GM21526 (cell line): ENCODE measurements at regions not wholly inside any gene's neighbourhood (a gene's known extent, or its start where the extent isn't known, plus 50 kb on each side); places are given as distances from the start of the nearest gene placed in this dataset.

Experiments
- ATAC-seq: cut with Tn5 transposase; IDR thresholded peaks from one replicate; pipeline ENCODE4 v1.9.1; 2021; ENCODE audit warnings: moderate library complexity; ENCODE audit not compliant: unreplicated experiment, low FRiP score

- ATAC-seq, result no peak
Observed at GRCh38 chr4:123562994-123563750, 166.6 kb downstream of the SPRY1 start.

DNA sequence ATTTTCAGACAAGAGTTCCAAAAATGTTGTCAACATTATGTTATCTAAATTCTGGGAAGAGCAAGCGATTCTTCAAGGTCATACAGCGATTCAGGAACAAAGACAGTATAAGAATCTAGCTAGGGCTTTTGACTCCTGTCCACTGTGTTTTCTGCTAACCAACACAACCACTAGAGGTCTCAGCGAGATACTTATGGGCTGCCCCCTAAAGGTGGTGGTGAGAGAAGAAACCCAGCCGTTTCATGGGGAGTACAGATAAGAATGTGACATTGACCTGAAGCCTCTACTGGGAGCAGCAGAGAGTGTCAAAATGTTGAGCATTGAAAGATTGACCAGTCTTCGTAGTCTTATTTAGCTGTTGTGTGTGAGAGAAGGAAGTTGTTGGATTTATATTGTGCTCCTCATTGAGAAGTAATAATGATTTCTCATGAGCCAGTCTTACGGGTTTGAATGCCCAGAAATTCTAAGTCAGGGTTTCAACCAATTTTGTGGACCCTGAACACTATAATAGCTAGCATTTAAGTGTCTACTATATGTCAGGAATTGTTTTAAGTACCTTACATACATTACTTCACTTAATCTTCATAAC lies 168.3 kb downstream of the SPRY1 start:
- peak; percentile 100 for ATAC-seq

- ATAC-seq, result no peak
Observed at GRCh38 chr4:123568936-123569335, 172.3 kb downstream of the SPRY1 start.

GRCh38 chr4:123569541-123569940 lies 172.9 kb downstream of the SPRY1 start:
- no peak for ATAC-seq

DNA sequence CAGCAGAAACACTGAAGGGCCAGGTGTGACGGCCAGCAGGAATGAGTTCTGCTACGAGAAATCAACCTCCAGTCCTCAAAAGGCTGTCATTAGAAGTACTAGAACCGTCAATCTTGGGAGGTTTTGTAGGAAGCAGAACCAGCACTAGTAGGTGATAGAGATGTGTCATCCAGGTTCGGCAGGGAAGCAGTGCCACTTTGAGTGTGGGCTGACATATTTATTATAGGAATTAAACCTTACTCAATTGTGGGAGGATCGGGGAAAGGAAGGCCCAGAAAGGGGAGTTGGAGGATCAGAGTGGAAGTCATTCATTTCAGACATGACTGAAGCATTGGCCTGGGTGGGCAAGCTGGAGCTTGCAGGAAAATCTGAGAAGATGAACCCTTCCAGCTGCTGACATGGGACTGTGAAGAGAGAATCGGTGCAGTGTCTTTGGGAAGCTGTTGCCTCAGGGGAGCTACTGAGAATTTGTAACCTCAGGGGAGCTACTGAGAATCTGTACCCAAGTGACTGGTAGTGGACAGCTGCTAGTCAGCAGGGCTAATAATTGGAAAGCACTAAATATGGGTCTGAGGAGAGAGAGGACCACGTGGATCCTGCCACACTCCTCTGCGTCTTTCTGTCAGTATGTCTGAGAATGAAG lies 177.4 kb downstream of the SPRY1 start:
- no peak for ATAC-seq

DNA sequence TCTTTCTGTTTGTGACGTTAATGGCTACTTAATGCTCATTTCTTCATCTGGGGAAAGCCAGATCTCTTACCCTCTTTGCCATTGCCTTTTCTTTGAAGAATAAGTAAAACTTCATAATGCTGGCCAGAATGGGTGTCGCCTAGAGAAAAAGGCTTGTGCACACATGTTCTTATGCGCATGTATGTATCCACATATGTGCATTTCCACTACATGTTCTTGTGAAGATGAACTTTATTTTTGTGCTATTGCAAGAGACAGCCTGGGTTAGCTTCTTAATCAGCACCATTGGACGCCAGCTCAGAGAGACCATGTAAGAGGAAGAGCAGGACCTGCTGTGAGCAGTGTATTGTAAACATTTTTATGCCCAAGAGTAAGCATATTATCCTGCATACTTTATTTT lies 178.7 kb downstream of the SPRY1 start:
- no peak for ATAC-seq

DNA sequence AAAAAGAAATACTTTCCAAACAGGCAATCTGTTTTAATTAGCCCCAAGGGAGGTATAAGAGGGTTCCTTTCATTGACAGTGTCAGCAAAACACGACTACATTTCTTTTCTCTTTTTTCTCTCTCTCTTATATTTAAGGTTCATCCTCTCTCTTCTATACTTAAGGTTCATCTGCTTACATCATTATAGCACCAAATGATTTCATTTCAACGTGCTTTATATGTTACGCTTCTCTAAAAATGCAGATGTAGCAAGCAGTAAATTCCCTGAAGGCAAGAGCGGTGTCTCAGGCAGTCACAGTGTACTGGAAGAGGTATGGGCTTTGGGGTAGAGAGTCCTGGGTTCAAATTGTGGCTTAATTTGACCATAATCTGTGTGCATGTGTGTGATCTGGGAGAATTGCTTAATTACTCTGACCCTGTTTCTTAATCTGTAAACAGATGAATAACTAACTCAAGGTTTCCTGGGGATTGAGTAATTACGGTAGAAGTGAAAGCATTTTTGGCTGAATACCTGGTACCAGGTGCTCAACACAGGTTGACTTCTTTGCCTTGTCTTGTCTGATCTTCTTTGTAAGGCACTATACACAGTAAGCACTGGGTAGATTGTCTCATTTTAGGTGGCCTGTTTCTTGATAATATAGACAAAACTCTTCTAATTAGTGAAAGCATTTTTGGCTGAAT lies 180.8 kb downstream of the SPRY1 start:
- ATAC-seq, result no peak

GRCh38 chr4:123578276-123579029 lies 181.9 kb downstream of the SPRY1 start:
- ATAC-seq, result no peak

DNA sequence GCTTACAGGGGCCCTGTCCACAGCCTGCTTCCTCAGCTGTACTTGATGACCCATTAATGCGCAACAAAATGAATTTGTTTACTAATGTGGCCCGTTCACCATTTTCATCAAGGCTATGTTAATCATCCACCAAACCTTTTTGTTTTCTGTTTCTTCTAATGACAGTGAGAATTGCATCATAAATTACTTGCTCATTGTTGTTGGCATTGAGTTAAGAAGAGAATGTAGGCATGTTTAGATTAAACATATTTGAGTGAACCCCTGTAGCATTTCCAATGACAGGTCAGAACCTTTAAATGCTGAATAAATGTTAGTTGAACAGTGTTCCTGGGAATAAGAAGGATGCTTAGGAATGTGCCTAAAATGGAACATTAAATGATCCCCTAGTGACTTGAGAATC lies 183.4 kb downstream of the SPRY1 start:
- ATAC-seq, result no peak

DNA sequence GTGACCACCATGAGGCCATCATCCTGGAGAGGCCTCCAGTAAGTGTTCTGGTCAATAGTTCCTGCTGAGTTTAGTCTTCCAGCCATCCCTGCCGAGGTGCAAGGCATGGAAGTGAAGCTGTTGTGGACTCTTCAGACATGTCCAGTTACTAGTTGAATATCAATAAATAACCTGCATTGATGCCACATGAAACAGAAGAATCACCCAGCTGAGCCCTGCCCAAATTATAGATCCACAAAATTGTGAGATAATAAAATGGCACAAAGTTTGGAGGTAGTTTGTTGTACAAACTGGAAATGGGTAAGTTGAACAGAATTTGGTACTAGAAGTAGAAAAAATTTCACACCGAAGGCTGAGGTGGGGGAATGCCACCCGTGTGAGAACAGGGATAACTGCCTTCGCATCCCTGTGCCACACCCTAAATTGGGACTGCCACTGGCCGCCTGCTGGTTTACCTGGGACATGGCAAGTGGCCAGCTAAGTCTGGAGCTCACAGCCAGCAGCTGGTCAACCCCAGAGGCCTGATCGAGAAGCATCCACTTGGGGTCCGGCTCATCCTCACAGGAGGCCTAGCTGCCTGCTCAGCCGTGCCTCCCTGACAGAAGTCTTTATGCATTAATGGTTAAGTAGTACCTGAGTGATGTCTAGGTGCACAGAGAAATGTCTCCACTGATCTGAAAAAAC lies 184.5 kb downstream of the SPRY1 start:
- no peak for ATAC-seq

DNA sequence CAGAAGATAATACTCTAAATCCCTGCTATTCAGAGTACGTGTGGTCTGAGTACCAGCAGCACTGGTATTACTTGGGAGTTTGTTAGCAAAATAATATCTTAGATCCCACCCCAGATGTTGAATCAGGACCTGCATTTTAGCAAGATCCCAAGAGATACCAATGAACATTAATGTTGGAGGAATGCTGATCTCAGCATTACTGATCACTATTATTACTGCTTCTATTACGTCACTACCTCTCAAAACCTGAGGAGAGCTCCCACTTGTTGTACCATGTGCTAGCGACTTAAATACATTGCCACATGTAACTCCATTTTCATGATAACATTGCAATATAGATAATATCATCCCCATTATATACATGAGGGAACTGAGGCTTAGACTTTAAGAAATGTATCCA lies 185.2 kb downstream of the SPRY1 start:
- no peak for ATAC-seq

GRCh38 chr4:123583043-123583442 lies 186.4 kb downstream of the SPRY1 start:
- ATAC-seq, result no peak

- ATAC-seq, result no peak
Observed at GRCh38 chr4:123585111-123585510, 188.5 kb downstream of the SPRY1 start.

- no peak for ATAC-seq
Observed at GRCh38 chr4:123587983-123588494, 191.4 kb downstream of the SPRY1 start.

DNA sequence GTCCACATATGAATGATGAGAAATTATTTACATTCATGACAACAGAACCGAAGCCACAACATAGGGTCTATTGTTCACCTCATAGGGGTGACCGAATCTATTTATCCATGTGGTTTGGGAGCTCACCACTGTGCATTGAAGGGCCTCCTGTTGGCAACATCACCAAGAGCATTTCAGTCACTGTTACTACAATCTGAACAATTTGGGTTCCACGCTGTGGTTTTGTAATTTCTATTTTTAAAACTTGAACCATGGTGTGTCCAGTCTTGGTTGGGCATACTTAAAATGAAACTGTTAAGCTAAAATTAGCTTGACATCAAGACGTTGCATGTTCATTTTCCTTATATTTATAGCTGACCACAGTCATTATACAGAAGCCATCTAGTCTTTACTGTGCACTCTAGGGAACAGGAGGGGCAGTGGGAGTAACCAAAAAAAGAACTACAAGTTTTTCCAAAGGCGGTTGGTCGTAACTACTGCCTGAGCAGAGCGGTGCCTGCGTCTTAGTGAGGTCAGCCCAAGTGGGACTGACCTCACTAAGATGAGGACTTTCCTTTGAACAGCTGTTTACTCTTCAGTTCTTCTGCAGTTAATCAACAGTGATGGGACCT lies 192.1 kb downstream of the SPRY1 start:
- ATAC-seq, result peak; percentile 60

DNA sequence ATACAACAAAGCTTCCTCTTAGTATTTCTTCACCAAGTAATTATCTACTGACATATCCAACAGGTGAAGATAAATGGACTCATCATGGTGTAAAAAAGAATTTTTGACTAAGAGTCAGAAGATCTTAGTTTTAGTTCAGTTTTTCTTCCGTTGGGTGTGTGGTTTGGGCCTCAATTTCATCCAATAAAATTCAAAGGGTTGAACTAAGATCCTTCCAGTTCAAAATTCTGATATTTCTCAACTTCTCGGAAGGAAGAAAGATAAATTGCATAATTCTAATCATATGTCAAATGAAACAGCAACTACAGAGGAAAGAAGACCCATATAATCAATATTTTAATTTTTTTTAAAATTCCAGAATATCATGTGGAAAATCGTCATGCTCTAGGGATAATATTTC lies 192.7 kb downstream of the SPRY1 start:
- ATAC-seq, result no peak

GRCh38 chr4:123591875-123592274 lies 195.3 kb downstream of the SPRY1 start:
- no peak for ATAC-seq

DNA sequence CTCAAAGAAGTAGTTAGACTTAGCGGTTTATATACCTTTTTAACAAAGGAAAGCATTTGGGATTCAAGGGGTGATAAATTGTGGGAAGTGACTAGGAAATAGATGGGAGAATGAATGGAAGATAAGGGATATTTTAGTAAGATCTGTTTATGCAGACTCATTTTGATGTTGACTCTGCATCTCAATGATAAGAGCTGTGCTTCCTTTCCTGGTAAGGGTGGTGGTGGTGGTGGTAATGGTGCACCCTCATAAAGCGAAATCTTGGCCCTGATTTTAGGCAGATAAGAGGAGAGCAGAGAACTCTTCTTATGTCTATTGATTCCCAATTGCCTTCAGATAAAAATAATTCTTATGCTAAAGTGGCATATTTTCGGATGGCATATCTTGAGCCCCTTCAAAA lies 197.1 kb downstream of the SPRY1 start:
- no peak for ATAC-seq

GRCh38 chr4:123596805-123597204 lies 200.2 kb downstream of the SPRY1 start:
- ATAC-seq, result no peak
